Type B pancreatic cell (in vitro differentiated cells): ENCODE measurements at regions not wholly inside any gene's neighbourhood (a gene's known extent, or its start where the extent isn't known, plus 50 kb on each side); places are given as distances from the start of the nearest gene placed in this dataset.
A peak's percentile ranks its signal among the peaks of the same experiment; 100 is the strongest.
"Not testable (repeated sequence)": the region's sequence is repeated elsewhere in the genome, so short reads cannot be mapped to it uniquely, and the experiment has no call there.

Experiments used
- DNase-seq: peaks from one replicate; pipeline ENCODE4 v3.0.0; 2021; ENCODE audit warnings: mixed read lengths; ENCODE audit not compliant: unreplicated experiment; ENCODE audit errors: extremely low spot score
- H3K27ac Mint-ChIP-seq: 2 replicates; pipeline ENCODE4 v1.8.0; 2021; ENCODE audit warnings: mild to moderate bottlenecking, mixed read lengths
- H3K27me3 Mint-ChIP-seq: 2 replicates; pipeline ENCODE4 v1.8.0; 2021; ENCODE audit warnings: mixed read lengths
- H3K36me3 Mint-ChIP-seq: 2 replicates; pipeline ENCODE4 v1.8.0; 2021; ENCODE audit warnings: mixed read lengths
- H3K4me1 Mint-ChIP-seq: one replicate; pipeline ENCODE4 v1.8.0; 2021; ENCODE audit warnings: mixed read lengths; ENCODE audit not compliant: unreplicated experiment
- H3K4me3 Mint-ChIP-seq: 2 replicates; pipeline ENCODE4 v1.8.0; 2021; ENCODE audit warnings: mild to moderate bottlenecking, mixed read lengths
- H3K9me3 Mint-ChIP-seq: 2 replicates; pipeline ENCODE4 v1.8.0; 2021; ENCODE audit warnings: mixed read lengths
- TF ChIP-seq, protein P1 (sequence below): fragments of 200-600 bp; sonication (generic); conservative IDR thresholded peaks from 2 replicates; pipeline ENCODE4 v1.5.0; 2021; ENCODE audit warnings: antibody characterized with exemption, mild to moderate bottlenecking

DNA sequence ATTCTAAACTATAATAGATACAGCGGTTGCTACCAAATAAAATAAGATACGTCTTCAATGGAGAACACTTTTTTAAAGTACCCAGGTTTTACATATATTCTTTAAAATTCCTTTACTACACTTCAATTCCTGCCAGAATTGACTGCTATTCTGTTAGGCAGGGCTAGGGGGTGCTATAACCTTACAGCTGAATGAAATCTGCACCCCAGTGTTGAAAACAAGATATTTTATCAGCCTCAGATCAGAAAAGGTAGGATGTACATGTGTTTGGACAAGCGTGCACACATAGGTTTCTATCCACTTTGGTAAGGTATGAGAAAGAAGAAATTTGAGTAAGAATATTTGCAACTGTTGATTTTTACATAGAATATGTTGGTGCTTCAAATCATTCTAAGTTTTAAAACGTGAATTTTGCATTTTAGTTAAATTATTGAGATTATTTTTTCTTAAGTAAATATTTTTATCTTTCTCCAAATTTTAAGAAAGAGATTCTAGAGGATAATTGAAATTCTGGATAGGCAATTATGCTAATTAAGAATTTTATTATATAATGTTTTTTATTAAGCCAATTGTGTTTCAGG is 490.8 kb upstream of the ADGRL4 start:
- TF ChIP-seq, protein P1, sequence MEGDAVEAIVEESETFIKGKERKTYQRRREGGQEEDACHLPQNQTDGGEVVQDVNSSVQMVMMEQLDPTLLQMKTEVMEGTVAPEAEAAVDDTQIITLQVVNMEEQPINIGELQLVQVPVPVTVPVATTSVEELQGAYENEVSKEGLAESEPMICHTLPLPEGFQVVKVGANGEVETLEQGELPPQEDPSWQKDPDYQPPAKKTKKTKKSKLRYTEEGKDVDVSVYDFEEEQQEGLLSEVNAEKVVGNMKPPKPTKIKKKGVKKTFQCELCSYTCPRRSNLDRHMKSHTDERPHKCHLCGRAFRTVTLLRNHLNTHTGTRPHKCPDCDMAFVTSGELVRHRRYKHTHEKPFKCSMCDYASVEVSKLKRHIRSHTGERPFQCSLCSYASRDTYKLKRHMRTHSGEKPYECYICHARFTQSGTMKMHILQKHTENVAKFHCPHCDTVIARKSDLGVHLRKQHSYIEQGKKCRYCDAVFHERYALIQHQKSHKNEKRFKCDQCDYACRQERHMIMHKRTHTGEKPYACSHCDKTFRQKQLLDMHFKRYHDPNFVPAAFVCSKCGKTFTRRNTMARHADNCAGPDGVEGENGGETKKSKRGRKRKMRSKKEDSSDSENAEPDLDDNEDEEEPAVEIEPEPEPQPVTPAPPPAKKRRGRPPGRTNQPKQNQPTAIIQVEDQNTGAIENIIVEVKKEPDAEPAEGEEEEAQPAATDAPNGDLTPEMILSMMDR: peak; percentile 97
- no peak for DNase-seq
- Mint-ChIP-seq H3K27me3 (peaks cover 8% of the 10 kb centered on the region), H3K27ac (no peak overlapping the region), H3K4me1 (peaks cover 10% of the 10 kb centered on the region), H3K9me3 (no peaks in the 10 kb centered on the region), H3K4me3 (no peak overlapping the region), H3K36me3 (no peaks in the 10 kb centered on the region)

DNA sequence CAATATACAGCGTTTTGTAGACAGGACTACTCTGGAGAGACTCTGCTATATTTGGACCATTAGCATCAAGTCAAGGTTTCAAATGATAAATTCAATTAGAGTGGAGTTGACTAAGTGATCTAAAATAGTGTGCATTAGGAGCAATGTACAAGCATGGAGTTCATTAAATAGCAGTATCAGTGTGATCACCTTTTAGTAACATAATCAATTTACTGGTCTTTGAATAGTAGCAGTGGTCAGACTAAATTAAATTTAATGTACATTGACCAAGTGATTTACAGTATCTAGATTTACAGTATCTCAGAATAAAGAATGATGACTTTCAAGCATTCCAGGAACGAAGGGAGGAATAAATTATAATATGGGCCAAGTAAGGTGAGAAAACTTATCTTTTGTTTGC is 489.6 kb upstream of the ADGRL4 start:
- Mint-ChIP-seq H3K27ac (no peak overlapping the region), H3K9me3 (no peaks in the 10 kb centered on the region), H3K4me3 (no peak overlapping the region)

DNA sequence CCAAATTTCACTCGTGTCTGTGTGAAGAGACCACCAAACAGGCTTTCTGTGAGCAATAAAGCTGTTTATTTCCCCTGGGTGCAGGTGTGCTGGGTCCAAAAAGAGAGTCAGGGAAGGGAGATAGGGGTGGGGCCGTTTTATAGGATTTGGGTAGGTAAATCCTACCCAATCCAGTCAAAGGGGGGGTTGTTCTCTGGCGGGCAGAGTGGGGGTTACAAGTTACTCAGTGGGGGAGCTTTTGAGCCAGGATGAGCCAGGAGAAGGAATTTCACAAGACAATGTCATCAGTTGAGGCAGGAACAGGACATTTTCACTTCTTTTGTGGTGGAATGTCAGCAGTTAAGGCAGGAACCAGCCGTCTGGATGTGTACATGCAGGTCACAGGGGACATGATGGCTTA is 487.2 kb upstream of the ADGRL4 start:
- H3K4me3 Mint-ChIP-seq, H3K27ac Mint-ChIP-seq, H3K9me3 Mint-ChIP-seq, DNase-seq, H3K4me1 Mint-ChIP-seq: not testable (repeated sequence)
- Mint-ChIP-seq H3K36me3 (peaks cover 10% of the 10 kb centered on the region), H3K27me3 (peaks cover 21% of the 10 kb centered on the region)

More for the DNA sequence above, 489.6 kb upstream of the ADGRL4 start:
- DNase-seq: no peak
- TF ChIP-seq, protein P1: no peak
- Mint-ChIP-seq H3K4me1 (peaks cover 10% of the 10 kb centered on the region), H3K27me3 (peaks cover 11% of the 10 kb centered on the region), H3K36me3 (peaks cover 3% of the 10 kb centered on the region)

DNA sequence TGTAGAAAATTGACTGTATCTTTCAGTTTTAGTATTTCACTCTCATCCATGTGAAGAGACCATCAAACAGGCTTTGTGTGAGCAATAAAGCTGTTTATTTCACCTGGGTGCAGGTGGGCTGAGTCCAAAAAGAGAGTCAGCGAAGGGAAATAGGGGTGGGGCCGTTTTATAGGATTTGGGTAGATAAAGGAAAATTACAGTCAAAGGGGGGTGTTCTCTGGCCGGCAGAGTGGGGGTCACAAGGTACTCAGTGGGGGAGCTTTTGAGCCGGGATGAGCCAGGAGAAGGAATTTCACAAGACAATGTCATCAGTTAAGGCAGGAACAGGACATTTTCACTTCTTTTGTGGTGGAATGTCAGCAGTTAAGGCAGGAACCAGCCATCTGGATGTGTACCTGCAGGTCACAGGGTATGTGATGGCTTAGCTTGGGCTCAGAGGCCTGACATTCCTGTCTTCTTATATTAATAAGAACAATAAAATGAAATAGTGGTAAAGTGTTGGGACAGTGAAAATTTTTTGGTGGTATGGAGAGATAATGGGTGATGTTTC is 482.1 kb upstream of the ADGRL4 start:
- H3K9me3 Mint-ChIP-seq, H3K4me3 Mint-ChIP-seq, H3K27ac Mint-ChIP-seq, DNase-seq, H3K4me1 Mint-ChIP-seq: not testable (repeated sequence)
- H3K27me3 Mint-ChIP-seq: peaks cover 16% of the 10 kb centered on the region
- H3K36me3 Mint-ChIP-seq: peaks cover 10% of the 10 kb centered on the region

DNA sequence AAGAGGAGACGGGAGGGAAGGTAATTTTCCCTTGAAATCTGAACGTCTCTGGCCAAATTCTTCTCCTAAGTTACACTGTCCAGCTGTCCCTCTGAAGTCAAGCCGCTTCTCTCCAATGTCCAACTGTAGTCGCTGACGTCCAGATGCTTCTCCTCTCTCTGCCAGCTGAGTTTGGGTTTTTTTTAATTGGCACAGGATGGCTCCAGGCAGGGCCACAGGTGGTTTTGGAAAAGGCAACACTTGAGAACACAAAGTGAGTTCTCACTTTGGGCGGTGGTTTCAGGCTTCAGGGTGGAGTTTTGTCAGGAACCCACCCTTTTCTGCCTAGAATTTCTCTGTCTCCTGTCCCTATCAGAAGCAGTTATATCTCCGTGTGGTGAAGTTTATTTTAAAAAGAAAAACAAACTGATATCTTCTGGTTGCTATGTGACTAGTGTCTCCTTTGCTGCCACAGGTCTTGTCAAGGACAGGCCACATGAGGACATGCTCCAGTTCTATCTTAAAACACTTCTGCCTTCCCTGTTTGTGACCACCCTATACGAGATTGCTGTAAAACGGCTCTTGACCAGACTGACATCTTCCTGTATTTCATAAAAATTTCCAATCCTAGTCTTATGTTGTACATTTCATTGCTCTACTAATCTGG is 472.3 kb upstream of the ADGRL4 start:
- no peak for DNase-seq
- H3K27ac Mint-ChIP-seq: no peak overlapping the region
- H3K4me1 Mint-ChIP-seq: no peaks in the 10 kb centered on the region
- H3K4me3 Mint-ChIP-seq: no peak overlapping the region
- no peaks in the 10 kb centered on the region for H3K36me3 Mint-ChIP-seq
- TF ChIP-seq, protein P1: no peak
- peaks cover 4% of the 10 kb centered on the region for H3K9me3 Mint-ChIP-seq
- no peaks in the 10 kb centered on the region for H3K27me3 Mint-ChIP-seq

DNA sequence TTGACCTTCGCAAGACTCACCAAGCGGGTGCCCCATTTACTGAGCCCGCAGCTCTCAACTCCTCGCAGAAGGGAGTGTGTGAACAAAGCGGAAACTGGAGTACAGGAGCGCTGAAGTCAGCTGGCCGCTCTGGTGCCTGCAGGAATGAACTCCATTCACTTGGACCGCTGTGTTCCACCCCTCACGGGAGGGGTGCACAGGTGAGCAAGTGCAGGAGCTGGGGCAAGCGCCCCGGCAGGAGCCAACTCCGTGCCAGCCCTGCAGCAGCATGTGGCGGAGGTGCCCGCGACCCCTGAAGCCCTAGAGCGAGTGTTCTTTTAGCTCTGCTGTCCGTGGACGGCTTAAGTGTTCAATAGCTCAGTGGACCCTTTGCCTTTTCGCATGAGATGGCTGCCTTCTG is 471.6 kb upstream of the ADGRL4 start:
- TF ChIP-seq, protein P1: no peak
- Mint-ChIP-seq H3K9me3 (peaks cover 4% of the 10 kb centered on the region), H3K27ac (no peak overlapping the region), H3K27me3 (no peaks in the 10 kb centered on the region), H3K36me3 (no peaks in the 10 kb centered on the region), H3K4me3 (no peak overlapping the region), H3K4me1 (no peaks in the 10 kb centered on the region)
- no peak for DNase-seq
